IMR-90 (cell line): ENCODE measurements at regions not wholly inside any gene's neighbourhood (a gene's known extent, or its start where the extent isn't known, plus 50 kb on each side); places are given as distances from the start of the nearest gene placed in this dataset.

Source experiments
- ATAC-seq: fragments of 200-7000 bp; cut with Tn5 transposase; 2 replicates; pipeline ENCODE4 v1.9.1; 2020; ENCODE audit warnings: low read depth, mild to moderate bottlenecking, moderate library complexity
- BruUV-seq: library from RNA; stranded (reverse); fragments of 400-500 nt; replicated peaks from 2 replicates; lab custom pipeline; 2021; lab: Mats Ljungman, UMichigan
- CTCF ChIA-PET: fragments of 300-600 bp; formaldehyde crosslinking; extraction: SDS; loops from one replicate; lab custom pipeline; 2021; ENCODE audit warnings: antibody characterized with exemption; lab: Yijun Ruan, JAX
- POLR2A ChIA-PET: fragments of 300-600 bp; sonication (Branson Sonifier 250); formaldehyde crosslinking; loops from one replicate; lab custom pipeline; 2022; ENCODE audit warnings: antibody characterized with exemption; ENCODE audit not compliant: unreplicated experiment; lab: Charles Lee
- DNase-seq: peaks from one replicate; pipeline ENCODE4 v3.0.0; 2013
- H2AFZ ChIP-seq: replicated peaks from 2 replicates; pipeline ENCODE3; 2013; ENCODE audit warnings: low read length, mild to moderate bottlenecking; ENCODE audit not compliant: poor library complexity
- H2AK5ac ChIP-seq: 2 replicates; pipeline ENCODE4 v1.6.1; 2013; ENCODE audit warnings: low read depth, low read length, inconsistent platforms
- H2AK9ac ChIP-seq: replicated peaks from 2 replicates; pipeline ENCODE3; 2013; ENCODE audit warnings: mild to moderate bottlenecking, low read depth, low read length, moderate library complexity; ENCODE audit not compliant: poor library complexity
- H2BK120ac ChIP-seq: 2 replicates; pipeline ENCODE4 v1.6.1; 2013; ENCODE audit warnings: low read depth, low read length, inconsistent platforms
- H2BK15ac ChIP-seq: 3 replicates; pipeline ENCODE4 v1.6.1; 2013; ENCODE audit warnings: low read depth, low read length, inconsistent platforms
- H2BK20ac ChIP-seq: 2 replicates; pipeline ENCODE4 v1.6.1; 2013; ENCODE audit warnings: low read depth, mild to moderate bottlenecking, inconsistent platforms, low read length, moderate library complexity
- H2BK5ac ChIP-seq: 2 replicates; pipeline ENCODE4 v1.6.1; 2013; ENCODE audit warnings: mild to moderate bottlenecking, low read depth, low read length, inconsistent platforms; ENCODE audit not compliant: poor library complexity, severe bottlenecking
- H3K14ac ChIP-seq: replicated peaks from 2 replicates; pipeline ENCODE4 v1.6.1; 2013; ENCODE audit warnings: low read depth, low read length, inconsistent platforms
- H3K18ac ChIP-seq: 2 replicates; pipeline ENCODE4 v1.6.1; 2013; ENCODE audit warnings: low read depth, low read length, control low read depth
- H3K23ac ChIP-seq: 2 replicates; pipeline ENCODE4 v1.6.1; 2013; ENCODE audit warnings: low read depth, low read length, inconsistent platforms
- H3K27ac ChIP-seq: 2 replicates; pipeline ENCODE4 v1.5.1; 2013; ENCODE audit warnings: mild to moderate bottlenecking, control low read depth, low read length; ENCODE audit not compliant: insufficient read depth
- H3K27me3 ChIP-seq: 2 replicates; pipeline ENCODE4 v1.6.1; 2013; ENCODE audit warnings: low read length; ENCODE audit not compliant: control insufficient read depth, insufficient read depth
- H3K36me3 ChIP-seq: 2 replicates; pipeline ENCODE4 v1.6.1; 2013; ENCODE audit warnings: low read length, mixed read lengths; ENCODE audit not compliant: control insufficient read depth, insufficient read depth
- H3K4ac ChIP-seq: 2 replicates; pipeline ENCODE4 v1.6.1; 2013; ENCODE audit warnings: low read depth, low read length, inconsistent platforms
- H3K4me1 ChIP-seq: 2 replicates; pipeline ENCODE4 v1.6.1; 2013; ENCODE audit warnings: low read length, mixed read lengths; ENCODE audit not compliant: control insufficient read depth, insufficient read depth
- H3K4me2 ChIP-seq: 2 replicates; pipeline ENCODE4 v1.6.1; 2013; ENCODE audit warnings: low read depth, mild to moderate bottlenecking, control low read depth, low read length, moderate library complexity
- H3K4me3 ChIP-seq: 2 replicates; pipeline ENCODE4 v1.5.1; 2013; ENCODE audit warnings: low read depth, mild to moderate bottlenecking, control low read depth, low read length, moderate library complexity; ENCODE audit not compliant: insufficient read depth
- H3K56ac ChIP-seq: 2 replicates; pipeline ENCODE4 v1.6.1; 2013; ENCODE audit warnings: low read length, inconsistent platforms; ENCODE audit not compliant: insufficient read depth; ENCODE audit errors: extremely low read depth
- H3K79me1 ChIP-seq, 2 experiments: 2 replicates each; pipeline ENCODE4 v1.6.1; 2013; ENCODE audit warnings: low read length in 2 of 2, inconsistent platforms in 1 of 2, low read depth in 1 of 2
- H3K9ac ChIP-seq: 2 replicates; pipeline ENCODE4 v1.6.1; 2013; ENCODE audit warnings: low read depth, low read length, control low read depth
- H3K9me1 ChIP-seq: 2 replicates; pipeline ENCODE4 v1.6.1; 2013; ENCODE audit warnings: low read length, inconsistent platforms; ENCODE audit not compliant: insufficient read depth
- H3K9me3 ChIP-seq: 2 replicates; pipeline ENCODE4 v1.6.1; 2013; ENCODE audit warnings: low read length; ENCODE audit not compliant: control insufficient read depth, insufficient read depth
- H4K20me1 ChIP-seq: 2 replicates; pipeline ENCODE4 v1.6.1; 2013; ENCODE audit warnings: low read length, inconsistent platforms; ENCODE audit not compliant: insufficient read depth
- H4K5ac ChIP-seq: 2 replicates; pipeline ENCODE4 v1.6.1; 2013; ENCODE audit warnings: mild to moderate bottlenecking, low read depth, low read length, control low read depth
- H4K8ac ChIP-seq, 2 experiments: 2 replicates each; pipeline ENCODE4 v1.6.1; 2013; ENCODE audit warnings: low read depth in 2 of 2, low read length in 2 of 2, control low read depth in 1 of 2, inconsistent platforms in 1 of 2
- H4K91ac ChIP-seq: 2 replicates; pipeline ENCODE4 v1.6.1; 2013; ENCODE audit warnings: low read depth, low read length, inconsistent platforms; ENCODE audit not compliant: insufficient read depth
- FOS ChIP-seq: fragments of 150-350 bp; IDR thresholded peaks from 2 replicates; pipeline ENCODE4 v1.6.1; 2016; ENCODE audit warnings: low read depth, low read length
- WGBS, 2 experiments: methylation state at CpG; one replicate each; pipeline versions ENCODE4 v1.1.5 to v1.1.7; 2013; ENCODE audit warnings: missing lambda C conversion rate in 2 of 2; ENCODE audit not compliant: insufficient read length in 1 of 2; ENCODE audit errors: extremely low coverage in 2 of 2; 5-methylcytosine and 5-hydroxymethylcytosine counted together
- dilution Hi-C: fragments of 300-500 bp; cut with HindIII; formaldehyde crosslinking; loops from one replicate; pipeline ENCODE4 v1.14.3; 2018; ENCODE audit warnings: low sequenced_read_pairs; ENCODE audit not compliant: unreplicated experiment
- in situ Hi-C: fragments of 300-500 bp; cut with MboI; formaldehyde crosslinking; loops from 3 replicates; pipeline ENCODE4 v1.14.3; 2019; ENCODE audit warnings: low sequenced_read_pairs, inconsistent platforms, mixed read lengths
- intact Hi-C: fragments of 100-400 bp; cut with micrococcal nuclease; formaldehyde crosslinking; loops from 2 replicates; pipeline ENCODE4 v1.10.0; 2022
- TF ChIP-seq, protein P1 (sequence below): conservative IDR thresholded peaks from 2 replicates; pipeline ENCODE4 v1.5.1; 2012; ENCODE audit warnings: mild to moderate bottlenecking, low read depth, low read length, improper control_type of control experiment

- Histone ChIP-seq H3K4ac (no peak overlapping the region), H2AK5ac (no peak overlapping the region), H3K23ac (no peak overlapping the region), H3K4me1 (no peaks in the 10 kb centered on the region), H2BK20ac (no peak overlapping the region), H4K91ac (no peak overlapping the region), H3K36me3 (no peaks in the 10 kb centered on the region), H3K9me3 (no peaks in the 10 kb centered on the region), H2BK15ac (no peak overlapping the region), H3K4me3 (no peak overlapping the region), H3K27me3 (peaks cover 2% of the 10 kb centered on the region; the same call in 1 of the 2 replicates), H2BK120ac (no peak overlapping the region), H3K56ac (no peak overlapping the region), H4K20me1 (no peaks in the 10 kb centered on the region), H3K14ac (no peak overlapping the region), H3K27ac (no peak overlapping the region), H2BK5ac (no peak overlapping the region), H2AK9ac (no peak overlapping the region), H2AFZ (peak overlapping the region; percentile 58), H4K8ac (no peak overlapping the region), H3K9ac (no peak overlapping the region), H3K4me2 (no peak overlapping the region), H4K5ac (no peak overlapping the region), H3K18ac (no peak overlapping the region), H3K79me1 (no peaks in the 10 kb centered on the region), H3K9me1 (no peaks in the 10 kb centered on the region)
- dilution Hi-C loops (no loop called here), in situ Hi-C loops (no loop called here), intact Hi-C loops (no loop called here)
- no TSS peak for BruUV-seq
- no peak for TF ChIP-seq FOS
- TF ChIP-seq, protein P1, sequence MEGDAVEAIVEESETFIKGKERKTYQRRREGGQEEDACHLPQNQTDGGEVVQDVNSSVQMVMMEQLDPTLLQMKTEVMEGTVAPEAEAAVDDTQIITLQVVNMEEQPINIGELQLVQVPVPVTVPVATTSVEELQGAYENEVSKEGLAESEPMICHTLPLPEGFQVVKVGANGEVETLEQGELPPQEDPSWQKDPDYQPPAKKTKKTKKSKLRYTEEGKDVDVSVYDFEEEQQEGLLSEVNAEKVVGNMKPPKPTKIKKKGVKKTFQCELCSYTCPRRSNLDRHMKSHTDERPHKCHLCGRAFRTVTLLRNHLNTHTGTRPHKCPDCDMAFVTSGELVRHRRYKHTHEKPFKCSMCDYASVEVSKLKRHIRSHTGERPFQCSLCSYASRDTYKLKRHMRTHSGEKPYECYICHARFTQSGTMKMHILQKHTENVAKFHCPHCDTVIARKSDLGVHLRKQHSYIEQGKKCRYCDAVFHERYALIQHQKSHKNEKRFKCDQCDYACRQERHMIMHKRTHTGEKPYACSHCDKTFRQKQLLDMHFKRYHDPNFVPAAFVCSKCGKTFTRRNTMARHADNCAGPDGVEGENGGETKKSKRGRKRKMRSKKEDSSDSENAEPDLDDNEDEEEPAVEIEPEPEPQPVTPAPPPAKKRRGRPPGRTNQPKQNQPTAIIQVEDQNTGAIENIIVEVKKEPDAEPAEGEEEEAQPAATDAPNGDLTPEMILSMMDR: no peak
- DNase-seq: no peak
- POLR2A ChIA-PET: no interaction called here
- no peak for ATAC-seq
- CTCF ChIA-PET: no interaction called here
- 58% methylated on average over 3 of the region's 6 CpGs; no CpG with 5 or more reads in 1 of the 2 experiments for WGBS, 2 experiments
Observed at GRCh38 chr17:79435296-79435695, 175.6 kb downstream of the RBFOX3 start.
